Adrenal gland (tissue), 5 donors: ENCODE measurements at regions not wholly inside any gene's neighbourhood (a gene's known extent, or its start where the extent isn't known, plus 50 kb on each side); places are given as distances from the start of the nearest gene placed in this dataset.

Experiments used
- CTCF ChIP-seq, 6 experiments: fragments of 450-650 bp in 4 of 6; fragments of 200-600 bp in 2 of 6; sonication (generic) in 1 of 6; IDR thresholded peaks; 1 replicate in 5 of 6; 2 replicates in 1 of 6; pipeline versions ENCODE4 v1.5.1 to v1.8.0; 2016 to 2021; ENCODE audit warnings: antibody characterized with exemption in 6 of 6, mild to moderate bottlenecking in 2 of 6, moderate library complexity in 1 of 6
- POLR2A ChIP-seq, 2 donors: fragments of 450-650 bp; IDR thresholded peaks; one replicate each; pipeline ENCODE4 v1.6.1; 2017; ENCODE audit warnings: antibody characterized with exemption in 2 of 2, mild to moderate bottlenecking in 2 of 2, moderate library complexity in 1 of 2
- donor health status: DM: no; HTN: no; CAD: no.

GRCh38 chr6:126185774-126186173, 154.1 kb upstream of the CENPW start:
- no peak for TF ChIP-seq CTCF (IDR thresholded peaks at IDR 0.05)
- no peak for TF ChIP-seq POLR2A (IDR thresholded peaks at IDR 0.05)
